GM21723 (cell line): ENCODE measurements at regions not wholly inside any gene's neighbourhood (a gene's known extent, or its start where the extent isn't known, plus 50 kb on each side); places are given as distances from the start of the nearest gene placed in this dataset.
A peak's percentile ranks its signal among the peaks of the same experiment; 100 is the strongest.
"Not testable (repeated sequence)": the region's sequence is repeated elsewhere in the genome, so short reads cannot be mapped to it uniquely, and the experiment has no call there.

Experiments
- ATAC-seq: cut with Tn5 transposase; IDR thresholded peaks from one replicate; pipeline ENCODE4 v1.9.1; 2021; ENCODE audit warnings: mild to moderate bottlenecking, moderate library complexity; ENCODE audit not compliant: unreplicated experiment

GRCh38 chr12:24379433-24379832 is 430.0 kb upstream of the SOX5 start:
- no peak for ATAC-seq

GRCh38 chr12:24378548-24379407 is 429.3 kb upstream of the SOX5 start:
- peak; percentile 86 for ATAC-seq

- no peak for ATAC-seq
Observed at GRCh38 chr12:24374452-24374851, 425.0 kb upstream of the SOX5 start.

- no peak for ATAC-seq
Observed at GRCh38 chr12:24373004-24373403, 423.5 kb upstream of the SOX5 start.

GRCh38 chr12:24366514-24366913 is 417.0 kb upstream of the SOX5 start:
- ATAC-seq, result no peak

- no peak for ATAC-seq
Observed at GRCh38 chr12:24364921-24365320, 415.5 kb upstream of the SOX5 start.

GRCh38 chr12:24363177-24363754 is 413.8 kb upstream of the SOX5 start:
- no peak for ATAC-seq

GRCh38 chr12:24361877-24362580 is 412.6 kb upstream of the SOX5 start:
- ATAC-seq, result no peak

GRCh38 chr12:24360907-24361306 is 411.4 kb upstream of the SOX5 start:
- ATAC-seq, result peak; percentile 64

- peak; percentile 43 for ATAC-seq
Observed at GRCh38 chr12:24360461-24360860, 411.0 kb upstream of the SOX5 start.

GRCh38 chr12:24360057-24360456 is 410.6 kb upstream of the SOX5 start:
- no peak for ATAC-seq

- ATAC-seq, result no peak
Observed at GRCh38 chr12:24359418-24359817, 409.9 kb upstream of the SOX5 start.

- peak; percentile 76 for ATAC-seq
Observed at GRCh38 chr12:24356240-24356804, 406.9 kb upstream of the SOX5 start.

- ATAC-seq, result no peak
Observed at GRCh38 chr12:24352363-24352762, 402.9 kb upstream of the SOX5 start.

- ATAC-seq, result no peak
Observed at GRCh38 chr12:24349051-24349799, 399.8 kb upstream of the SOX5 start.

- ATAC-seq, result not testable (repeated sequence)
Observed at GRCh38 chr12:24348180-24348579, 398.7 kb upstream of the SOX5 start.

GRCh38 chr12:24328261-24328660 is 378.8 kb upstream of the SOX5 start:
- no peak for ATAC-seq

- no peak for ATAC-seq
Observed at GRCh38 chr12:24325331-24325730, 375.9 kb upstream of the SOX5 start.

GRCh38 chr12:24307716-24308335 is 358.4 kb upstream of the SOX5 start:
- no peak for ATAC-seq

GRCh38 chr12:24307153-24307552 is 357.7 kb upstream of the SOX5 start:
- ATAC-seq, result no peak
